ENCODE measurements at regions not wholly inside any gene's neighbourhood (a gene's known extent, or its start where the extent isn't known, plus 50 kb on each side); places are given as distances from the start of the nearest gene placed in this dataset.

DNA sequence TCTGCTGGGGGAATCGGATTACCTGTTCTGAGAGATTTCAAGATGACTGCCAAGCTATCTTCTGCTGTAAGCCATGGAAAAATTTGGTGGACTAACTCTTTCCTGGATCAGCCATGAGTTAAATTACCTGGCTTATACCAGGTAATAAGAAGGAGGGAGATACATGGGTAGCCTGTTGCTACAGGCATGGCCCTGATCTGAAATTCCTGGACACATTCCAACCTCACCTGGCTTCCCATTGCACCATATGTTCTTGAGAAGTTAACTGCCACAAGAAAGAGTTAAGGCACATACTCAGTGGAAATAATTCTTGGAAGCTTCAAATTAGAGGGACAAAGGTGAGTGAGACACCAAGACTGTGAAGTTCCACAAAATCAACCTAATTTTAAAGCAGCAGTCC is 371.3 kb downstream of the ACTL7B start:
- TF ChIP-seq CTCF (IDR thresholded peaks at IDR 0.05; ENCODE audit: low read depth, low read length) = no peak
- no peak for TF ChIP-seq POLR2A (IDR thresholded peaks at IDR 0.05; ENCODE audit: extremely low read depth, insufficient read length)
